ENCODE measurements at regions not wholly inside any gene's neighbourhood (a gene's known extent, or its start where the extent isn't known, plus 50 kb on each side); places are given as distances from the start of the nearest gene placed in this dataset.

DNA sequence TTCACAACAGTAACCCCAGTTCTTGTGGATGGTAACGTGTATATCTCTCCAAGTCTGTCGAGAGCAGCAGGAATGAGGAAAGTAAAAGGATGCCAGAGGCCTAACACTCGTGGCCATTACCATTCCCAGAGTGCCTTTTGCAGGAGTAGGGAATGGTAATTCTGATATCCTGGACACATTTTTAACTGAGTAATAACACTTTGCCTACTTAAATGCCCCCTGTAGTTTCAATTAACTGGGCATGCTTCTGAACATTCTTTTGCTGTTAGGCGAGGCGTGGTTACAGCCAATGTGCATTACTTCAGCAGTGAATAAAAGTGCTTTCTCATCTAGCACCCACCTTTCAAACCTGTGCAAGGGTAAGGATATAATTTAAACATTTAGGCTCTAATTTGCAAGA is 258.5 kb upstream of the ADGRL2 start:
- no peak for DNase-seq (ENCODE audit: low read depth, low spot score)
- Mint-ChIP-seq H3K4me3 (no peak overlapping the region), H3K27me3 (ENCODE audit: low read depth) (no peaks in the 10 kb centered on the region), H3K4me1 (peaks cover 34% of the 10 kb centered on the region), H3K27ac (ENCODE audit: unreplicated experiment) (no peak overlapping the region), H3K36me3 (ENCODE audit: low read depth) (no peaks in the 10 kb centered on the region), H3K9me3 (peaks cover 5% of the 10 kb centered on the region)
- TF ChIP-seq, protein P1, sequence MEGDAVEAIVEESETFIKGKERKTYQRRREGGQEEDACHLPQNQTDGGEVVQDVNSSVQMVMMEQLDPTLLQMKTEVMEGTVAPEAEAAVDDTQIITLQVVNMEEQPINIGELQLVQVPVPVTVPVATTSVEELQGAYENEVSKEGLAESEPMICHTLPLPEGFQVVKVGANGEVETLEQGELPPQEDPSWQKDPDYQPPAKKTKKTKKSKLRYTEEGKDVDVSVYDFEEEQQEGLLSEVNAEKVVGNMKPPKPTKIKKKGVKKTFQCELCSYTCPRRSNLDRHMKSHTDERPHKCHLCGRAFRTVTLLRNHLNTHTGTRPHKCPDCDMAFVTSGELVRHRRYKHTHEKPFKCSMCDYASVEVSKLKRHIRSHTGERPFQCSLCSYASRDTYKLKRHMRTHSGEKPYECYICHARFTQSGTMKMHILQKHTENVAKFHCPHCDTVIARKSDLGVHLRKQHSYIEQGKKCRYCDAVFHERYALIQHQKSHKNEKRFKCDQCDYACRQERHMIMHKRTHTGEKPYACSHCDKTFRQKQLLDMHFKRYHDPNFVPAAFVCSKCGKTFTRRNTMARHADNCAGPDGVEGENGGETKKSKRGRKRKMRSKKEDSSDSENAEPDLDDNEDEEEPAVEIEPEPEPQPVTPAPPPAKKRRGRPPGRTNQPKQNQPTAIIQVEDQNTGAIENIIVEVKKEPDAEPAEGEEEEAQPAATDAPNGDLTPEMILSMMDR (conservative IDR thresholded peaks at IDR 0.05) = no peak

DNA sequence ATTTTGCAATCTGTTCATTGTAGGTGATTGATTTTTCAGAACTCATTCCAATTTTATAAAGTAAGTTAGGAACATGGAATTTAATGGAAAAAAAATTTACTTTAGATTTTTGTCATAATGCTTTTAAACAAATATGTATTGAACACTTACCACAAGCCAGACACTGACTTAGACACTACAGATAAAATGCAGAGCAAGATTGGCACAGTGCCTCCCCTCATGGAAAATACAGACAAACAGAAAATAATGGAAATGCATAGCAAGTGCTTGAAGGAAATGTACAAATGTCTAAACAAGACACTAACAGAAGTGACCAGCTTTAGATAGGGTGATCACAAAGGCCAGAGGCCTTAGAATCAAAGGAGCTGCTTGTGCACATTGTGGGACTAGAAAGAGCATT is 260.5 kb upstream of the ADGRL2 start:
- Mint-ChIP-seq H3K4me1 (peaks cover 31% of the 10 kb centered on the region), H3K9me3 (peaks cover 5% of the 10 kb centered on the region), H3K4me3 (no peak overlapping the region), H3K27me3 (ENCODE audit: low read depth) (no peaks in the 10 kb centered on the region), H3K27ac (ENCODE audit: unreplicated experiment) (peak overlapping the region; percentile 63), H3K36me3 (ENCODE audit: low read depth) (no peaks in the 10 kb centered on the region)
- TF ChIP-seq, protein P1 (conservative IDR thresholded peaks at IDR 0.05) = no peak
- no peak for DNase-seq (ENCODE audit: low read depth, low spot score)

GRCh38 chr1:81529014-81529413 is 271.7 kb upstream of the ADGRL2 start:
- Mint-ChIP-seq H3K27me3 (ENCODE audit: low read depth) (no peaks in the 10 kb centered on the region), H3K27ac (ENCODE audit: unreplicated experiment) (no peak overlapping the region), H3K36me3 (ENCODE audit: low read depth) (no peaks in the 10 kb centered on the region), H3K4me1 (peaks cover 6% of the 10 kb centered on the region), H3K9me3 (no peaks in the 10 kb centered on the region), H3K4me3 (no peak overlapping the region)
- TF ChIP-seq, protein P1 (conservative IDR thresholded peaks at IDR 0.05) = no peak
- no peak for DNase-seq (ENCODE audit: low read depth, low spot score)

GRCh38 chr1:81525085-81525484 is 275.6 kb upstream of the ADGRL2 start:
- Mint-ChIP-seq H3K4me3 (no peak overlapping the region), H3K27me3 (ENCODE audit: low read depth) (no peaks in the 10 kb centered on the region), H3K4me1 (peaks cover 6% of the 10 kb centered on the region), H3K36me3 (ENCODE audit: low read depth) (no peaks in the 10 kb centered on the region), H3K9me3 (no peaks in the 10 kb centered on the region), H3K27ac (ENCODE audit: unreplicated experiment) (no peak overlapping the region)
- TF ChIP-seq, protein P1 (conservative IDR thresholded peaks at IDR 0.05) = no peak
- no peak for DNase-seq (ENCODE audit: low read depth, low spot score)

DNA sequence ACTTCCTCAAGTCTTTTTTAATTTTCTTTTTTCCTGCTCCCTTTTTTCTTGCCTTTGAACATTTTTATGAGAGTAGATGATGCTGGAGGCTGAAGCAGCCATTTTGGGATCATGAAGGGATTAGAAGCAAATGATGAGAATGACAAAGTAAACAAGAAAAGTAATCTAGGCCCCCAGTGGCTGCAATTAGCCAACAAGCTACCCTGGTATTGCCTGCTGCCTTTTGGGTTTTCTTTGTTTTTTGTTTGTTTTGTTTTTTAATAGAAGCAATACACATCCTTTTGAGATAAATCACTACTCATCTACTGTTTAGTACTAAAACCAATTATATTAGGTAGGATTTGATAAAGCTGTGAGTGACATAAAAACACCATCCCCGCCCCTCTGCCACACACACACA is 280.7 kb upstream of the ADGRL2 start:
- Mint-ChIP-seq H3K4me1 (peaks cover 12% of the 10 kb centered on the region), H3K4me3 (no peak overlapping the region), H3K27ac (ENCODE audit: unreplicated experiment) (no peak overlapping the region), H3K36me3 (ENCODE audit: low read depth) (no peaks in the 10 kb centered on the region), H3K9me3 (no peaks in the 10 kb centered on the region), H3K27me3 (ENCODE audit: low read depth) (no peaks in the 10 kb centered on the region)
- no peak for DNase-seq (ENCODE audit: low read depth, low spot score)
- TF ChIP-seq, protein P1 (conservative IDR thresholded peaks at IDR 0.05) = no peak

DNA sequence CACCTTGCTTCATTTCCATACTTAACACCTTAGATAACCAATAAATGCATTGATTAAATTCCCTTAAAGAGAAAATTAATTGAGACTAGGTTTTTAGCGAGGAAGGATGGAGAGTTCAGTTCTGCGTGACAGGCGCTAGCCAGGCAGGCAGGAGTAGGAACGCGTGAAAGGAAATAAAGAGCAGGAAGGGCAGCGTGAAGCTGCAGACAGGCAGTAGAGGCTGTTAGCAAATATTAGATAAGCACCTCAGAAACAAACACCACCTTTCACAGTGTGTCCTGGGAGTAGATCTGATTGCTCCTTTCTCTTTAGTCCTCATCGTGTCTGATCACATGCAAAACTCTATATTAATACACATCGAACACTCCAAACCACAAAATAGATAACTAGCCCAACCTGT is 282.7 kb upstream of the ADGRL2 start:
- Mint-ChIP-seq H3K9me3 (no peaks in the 10 kb centered on the region), H3K36me3 (ENCODE audit: low read depth) (no peaks in the 10 kb centered on the region), H3K4me3 (no peak overlapping the region), H3K27ac (ENCODE audit: unreplicated experiment) (no peak overlapping the region), H3K4me1 (peaks cover 20% of the 10 kb centered on the region), H3K27me3 (ENCODE audit: low read depth) (no peaks in the 10 kb centered on the region)
- TF ChIP-seq, protein P1 (conservative IDR thresholded peaks at IDR 0.05) = no peak
- DNase-seq (ENCODE audit: low read depth, low spot score) = no peak
